IMR-90 (cell line): ENCODE measurements at regions not wholly inside any gene's neighbourhood (a gene's known extent, or its start where the extent isn't known, plus 50 kb on each side); places are given as distances from the start of the nearest gene placed in this dataset.

Experiments
- ATAC-seq: fragments of 200-7000 bp; cut with Tn5 transposase; 2 replicates; pipeline ENCODE4 v1.9.1; 2020; ENCODE audit warnings: low read depth, mild to moderate bottlenecking, moderate library complexity
- BruUV-seq: library from RNA; stranded (reverse); fragments of 400-500 nt; replicated peaks from 2 replicates; lab custom pipeline; 2021; lab: Mats Ljungman, UMichigan
- CTCF ChIA-PET: fragments of 300-600 bp; formaldehyde crosslinking; extraction: SDS; loops from one replicate; lab custom pipeline; 2021; ENCODE audit warnings: antibody characterized with exemption; lab: Yijun Ruan, JAX
- POLR2A ChIA-PET: fragments of 300-600 bp; sonication (Branson Sonifier 250); formaldehyde crosslinking; loops from one replicate; lab custom pipeline; 2022; ENCODE audit warnings: antibody characterized with exemption; ENCODE audit not compliant: unreplicated experiment; lab: Charles Lee
- DNase-seq: peaks from one replicate; pipeline ENCODE4 v3.0.0; 2013
- H2AFZ ChIP-seq: replicated peaks from 2 replicates; pipeline ENCODE3; 2013; ENCODE audit warnings: low read length, mild to moderate bottlenecking; ENCODE audit not compliant: poor library complexity
- H2AK5ac ChIP-seq: 2 replicates; pipeline ENCODE4 v1.6.1; 2013; ENCODE audit warnings: low read depth, low read length, inconsistent platforms
- H2AK9ac ChIP-seq: replicated peaks from 2 replicates; pipeline ENCODE3; 2013; ENCODE audit warnings: mild to moderate bottlenecking, low read depth, low read length, moderate library complexity; ENCODE audit not compliant: poor library complexity
- H2BK120ac ChIP-seq: 2 replicates; pipeline ENCODE4 v1.6.1; 2013; ENCODE audit warnings: low read depth, low read length, inconsistent platforms
- H2BK15ac ChIP-seq: 3 replicates; pipeline ENCODE4 v1.6.1; 2013; ENCODE audit warnings: low read depth, low read length, inconsistent platforms
- H2BK20ac ChIP-seq: 2 replicates; pipeline ENCODE4 v1.6.1; 2013; ENCODE audit warnings: low read depth, mild to moderate bottlenecking, inconsistent platforms, low read length, moderate library complexity
- H2BK5ac ChIP-seq: 2 replicates; pipeline ENCODE4 v1.6.1; 2013; ENCODE audit warnings: mild to moderate bottlenecking, low read depth, low read length, inconsistent platforms; ENCODE audit not compliant: poor library complexity, severe bottlenecking
- H3K14ac ChIP-seq: replicated peaks from 2 replicates; pipeline ENCODE4 v1.6.1; 2013; ENCODE audit warnings: low read depth, low read length, inconsistent platforms
- H3K18ac ChIP-seq: 2 replicates; pipeline ENCODE4 v1.6.1; 2013; ENCODE audit warnings: low read depth, low read length, control low read depth
- H3K23ac ChIP-seq: 2 replicates; pipeline ENCODE4 v1.6.1; 2013; ENCODE audit warnings: low read depth, low read length, inconsistent platforms
- H3K27ac ChIP-seq: 2 replicates; pipeline ENCODE4 v1.5.1; 2013; ENCODE audit warnings: mild to moderate bottlenecking, control low read depth, low read length; ENCODE audit not compliant: insufficient read depth
- H3K27me3 ChIP-seq: 2 replicates; pipeline ENCODE4 v1.6.1; 2013; ENCODE audit warnings: low read length; ENCODE audit not compliant: control insufficient read depth, insufficient read depth
- H3K36me3 ChIP-seq: 2 replicates; pipeline ENCODE4 v1.6.1; 2013; ENCODE audit warnings: low read length, mixed read lengths; ENCODE audit not compliant: control insufficient read depth, insufficient read depth
- H3K4ac ChIP-seq: 2 replicates; pipeline ENCODE4 v1.6.1; 2013; ENCODE audit warnings: low read depth, low read length, inconsistent platforms
- H3K4me1 ChIP-seq: 2 replicates; pipeline ENCODE4 v1.6.1; 2013; ENCODE audit warnings: low read length, mixed read lengths; ENCODE audit not compliant: control insufficient read depth, insufficient read depth
- H3K4me2 ChIP-seq: 2 replicates; pipeline ENCODE4 v1.6.1; 2013; ENCODE audit warnings: low read depth, mild to moderate bottlenecking, control low read depth, low read length, moderate library complexity
- H3K4me3 ChIP-seq: 2 replicates; pipeline ENCODE4 v1.5.1; 2013; ENCODE audit warnings: low read depth, mild to moderate bottlenecking, control low read depth, low read length, moderate library complexity; ENCODE audit not compliant: insufficient read depth
- H3K56ac ChIP-seq: 2 replicates; pipeline ENCODE4 v1.6.1; 2013; ENCODE audit warnings: low read length, inconsistent platforms; ENCODE audit not compliant: insufficient read depth; ENCODE audit errors: extremely low read depth
- H3K79me1 ChIP-seq, 2 experiments: 2 replicates each; pipeline ENCODE4 v1.6.1; 2013; ENCODE audit warnings: low read length in 2 of 2, inconsistent platforms in 1 of 2, low read depth in 1 of 2
- H3K9ac ChIP-seq: 2 replicates; pipeline ENCODE4 v1.6.1; 2013; ENCODE audit warnings: low read depth, low read length, control low read depth
- H3K9me1 ChIP-seq: 2 replicates; pipeline ENCODE4 v1.6.1; 2013; ENCODE audit warnings: low read length, inconsistent platforms; ENCODE audit not compliant: insufficient read depth
- H3K9me3 ChIP-seq: 2 replicates; pipeline ENCODE4 v1.6.1; 2013; ENCODE audit warnings: low read length; ENCODE audit not compliant: control insufficient read depth, insufficient read depth
- H4K20me1 ChIP-seq: 2 replicates; pipeline ENCODE4 v1.6.1; 2013; ENCODE audit warnings: low read length, inconsistent platforms; ENCODE audit not compliant: insufficient read depth
- H4K5ac ChIP-seq: 2 replicates; pipeline ENCODE4 v1.6.1; 2013; ENCODE audit warnings: mild to moderate bottlenecking, low read depth, low read length, control low read depth
- H4K8ac ChIP-seq, 2 experiments: 2 replicates each; pipeline ENCODE4 v1.6.1; 2013; ENCODE audit warnings: low read depth in 2 of 2, low read length in 2 of 2, control low read depth in 1 of 2, inconsistent platforms in 1 of 2
- H4K91ac ChIP-seq: 2 replicates; pipeline ENCODE4 v1.6.1; 2013; ENCODE audit warnings: low read depth, low read length, inconsistent platforms; ENCODE audit not compliant: insufficient read depth
- BHLHE40 ChIP-seq: fragments of 150-350 bp; IDR thresholded peaks from 2 replicates; pipeline ENCODE4 v1.6.1; 2016; ENCODE audit warnings: mild to moderate bottlenecking, low read depth, low read length
- CHD1 ChIP-seq: IDR thresholded peaks from 2 replicates; pipeline ENCODE4 v1.6.1; 2012; ENCODE audit warnings: low read depth, low read length, improper control_type of control experiment
- FOS ChIP-seq: fragments of 150-350 bp; IDR thresholded peaks from 2 replicates; pipeline ENCODE4 v1.6.1; 2016; ENCODE audit warnings: low read depth, low read length
- MAFK ChIP-seq: IDR thresholded peaks from 2 replicates; pipeline ENCODE4 v1.6.1; 2012; ENCODE audit warnings: low read depth, low read length, improper control_type of control experiment
- NFE2L2 ChIP-seq: fragments of 150-350 bp; IDR thresholded peaks from 2 replicates; pipeline ENCODE4 v1.6.1; 2016; ENCODE audit warnings: low read depth, mild to moderate bottlenecking, low read length
- RCOR1 ChIP-seq: IDR thresholded peaks from 2 replicates; pipeline ENCODE4 v1.6.1; 2012; ENCODE audit warnings: mild to moderate bottlenecking, low read length, improper control_type of control experiment; ENCODE audit not compliant: insufficient replicate concordance
- SMC3 ChIP-seq: fragments of 150-350 bp; IDR thresholded peaks from 2 replicates; pipeline ENCODE4 v1.6.1; 2016; ENCODE audit warnings: low read depth, mild to moderate bottlenecking, antibody characterized with exemption, low read length, moderate library complexity
- USF2 ChIP-seq: fragments of 150-350 bp; IDR thresholded peaks from 2 replicates; pipeline ENCODE4 v1.6.1; 2017; ENCODE audit warnings: mild to moderate bottlenecking, antibody characterized with exemption, low read length, low read depth
- WGBS, 2 experiments: methylation state at CpG; one replicate each; pipeline versions ENCODE4 v1.1.5 to v1.1.7; 2013; ENCODE audit warnings: missing lambda C conversion rate in 2 of 2; ENCODE audit not compliant: insufficient read length in 1 of 2; ENCODE audit errors: extremely low coverage in 2 of 2; 5-methylcytosine and 5-hydroxymethylcytosine counted together
- dilution Hi-C: fragments of 300-500 bp; cut with HindIII; formaldehyde crosslinking; loops from one replicate; pipeline ENCODE4 v1.14.3; 2018; ENCODE audit warnings: low sequenced_read_pairs; ENCODE audit not compliant: unreplicated experiment
- in situ Hi-C: fragments of 300-500 bp; cut with MboI; formaldehyde crosslinking; loops from 3 replicates; pipeline ENCODE4 v1.14.3; 2019; ENCODE audit warnings: low sequenced_read_pairs, inconsistent platforms, mixed read lengths
- intact Hi-C: fragments of 100-400 bp; cut with micrococcal nuclease; formaldehyde crosslinking; loops from 2 replicates; pipeline ENCODE4 v1.10.0; 2022

- Histone ChIP-seq H3K9ac (no peak overlapping the region), H3K27ac (no peak overlapping the region), H2BK15ac (no peak overlapping the region), H4K91ac (no peak overlapping the region), H3K36me3 (no peaks in the 10 kb centered on the region), H3K79me1 (no peaks in the 10 kb centered on the region), H3K9me1 (no peaks in the 10 kb centered on the region), H3K23ac (no peak overlapping the region), H2BK120ac (no peak overlapping the region), H3K4me3 (no peak overlapping the region), H2BK5ac (no peak overlapping the region), H3K9me3 (peaks cover 7% of the 10 kb centered on the region; the same call in 1 of the 2 replicates), H3K4ac (no peak overlapping the region), H4K8ac (no peak overlapping the region), H2BK20ac (no peak overlapping the region), H3K4me1 (no peaks in the 10 kb centered on the region), H4K20me1 (no peaks in the 10 kb centered on the region), H3K14ac (no peak overlapping the region), H2AFZ (no peak overlapping the region), H3K56ac (no peak overlapping the region), H3K18ac (no peak overlapping the region), H2AK9ac (no peak overlapping the region), H4K5ac (no peak overlapping the region), H2AK5ac (no peak overlapping the region), H3K27me3 (no peaks in the 10 kb centered on the region), H3K4me2 (no peak overlapping the region)
- ATAC-seq (no peak), DNase-seq (no peak)
- in situ Hi-C loops = no loop called here
- no TSS peak for BruUV-seq
- intact Hi-C loops = no loop called here
- no CpG with 5 or more reads among the region's 6 CpGs for WGBS, 2 experiments
- CTCF ChIA-PET = no interaction called here
- POLR2A ChIA-PET = no interaction called here
- dilution Hi-C loops = no loop called here
- TF ChIP-seq CHD1 = no peak
- TF ChIP-seq NFE2L2 = no peak
- TF ChIP-seq RCOR1 = no peak
- TF ChIP-seq MAFK = no peak
- TF ChIP-seq SMC3 = no peak
- no peak for TF ChIP-seq USF2
- no peak for TF ChIP-seq FOS
- no peak for TF ChIP-seq BHLHE40
These were observed 384.7 kb downstream of the PTH2R start for GRCh38 chr2:208791257-208791656.
